ENCODE measurements at regions not wholly inside any gene's neighbourhood (a gene's known extent, or its start where the extent isn't known, plus 50 kb on each side); places are given as distances from the start of the nearest gene placed in this dataset.

- TF ChIP-seq POLR2A (IDR thresholded peaks at IDR 0.05; ENCODE audit: low read depth, low read length) = no peak
- TF ChIP-seq CTCF (IDR thresholded peaks at IDR 0.05; ENCODE audit: extremely low read depth in 1 of 2, insufficient read depth in 1 of 2, low read depth in 1 of 2, low read length in 2 of 2) = no peak
- TF ChIP-seq POLR2AphosphoS5 (IDR thresholded peaks at IDR 0.05; ENCODE audit: insufficient read depth, low read depth, low read length) = no peak
- no peak for TF ChIP-seq EZH2 (IDR thresholded peaks at IDR 0.05; ENCODE audit: borderline replicate concordance, low read depth, low read length, severe bottlenecking)
These were observed 117.7 kb upstream of the ABCC4 start for GRCh38 chr13:95418946-95419345.
